HG03066 (cell line): ENCODE measurements at regions not wholly inside any gene's neighbourhood (a gene's known extent, or its start where the extent isn't known, plus 50 kb on each side); places are given as distances from the start of the nearest gene placed in this dataset.
"Not testable (repeated sequence)": the region's sequence is repeated elsewhere in the genome, so short reads cannot be mapped to it uniquely, and the experiment has no call there.

Source experiments
- ATAC-seq: cut with Tn5 transposase; IDR thresholded peaks from one replicate; pipeline ENCODE4 v1.9.1; 2021; ENCODE audit warnings: low read depth; ENCODE audit not compliant: unreplicated experiment

- no peak for ATAC-seq
These were observed 78.9 kb upstream of the SMIM30 start for GRCh38 chr7:113197274-113197673.

- no peak for ATAC-seq
These were observed 70.0 kb upstream of the SMIM30 start for GRCh38 chr7:113188396-113188795.

GRCh38 chr7:113179313-113179712 lies 61.0 kb upstream of the SMIM30 start:
- ATAC-seq = no peak

- ATAC-seq = no peak
These were observed 58.5 kb upstream of the SMIM30 start for GRCh38 chr7:113176836-113177235.

GRCh38 chr7:113176180-113176579 lies 57.8 kb upstream of the SMIM30 start:
- ATAC-seq = not testable (repeated sequence)

GRCh38 chr7:113175525-113176104 lies 57.3 kb upstream of the SMIM30 start:
- ATAC-seq = no peak

GRCh38 chr7:113172726-113173125 lies 54.4 kb upstream of the SMIM30 start:
- ATAC-seq = no peak

GRCh38 chr7:113170591-113170990 lies 52.2 kb upstream of the SMIM30 start:
- no peak for ATAC-seq
